DOHH2 (cell line): ENCODE measurements at regions not wholly inside any gene's neighbourhood (a gene's known extent, or its start where the extent isn't known, plus 50 kb on each side); places are given as distances from the start of the nearest gene placed in this dataset.

Experiments used
- H3F3A ChIP-seq: fragments of 200-600 bp; sonication (generic), shearing (Covaris generic); 2 replicates; pipeline ENCODE4 v1.6.0; 2016; ENCODE audit warnings: antibody characterized with exemption, mild to moderate bottlenecking; ENCODE audit not compliant: control insufficient read depth, insufficient read depth
- H3K27ac ChIP-seq: fragments of 200-600 bp; sonication (generic); 2 replicates; pipeline ENCODE4 v1.5.1; 2014; ENCODE audit warnings: low read depth, mild to moderate bottlenecking, low read length, moderate library complexity
- H3K27me3 ChIP-seq: fragments of 200-600 bp; sonication (generic); 2 replicates; pipeline ENCODE4 v1.6.1; 2014; ENCODE audit warnings: mild to moderate bottlenecking, low read length, mixed read lengths; ENCODE audit not compliant: control insufficient read depth
- H3K36me3 ChIP-seq: fragments of 200-600 bp; sonication (generic); 2 replicates; pipeline ENCODE4 v1.6.1; 2014; ENCODE audit warnings: mild to moderate bottlenecking, low read length, moderate library complexity, mixed read lengths; ENCODE audit not compliant: control insufficient read depth
- H3K4me1 ChIP-seq: fragments of 200-600 bp; sonication (generic); 2 replicates; pipeline ENCODE4 v1.6.1; 2014; ENCODE audit warnings: mild to moderate bottlenecking, low read length, mixed read lengths; ENCODE audit not compliant: control insufficient read depth
- H3K4me2 ChIP-seq: fragments of 200-600 bp; sonication (generic); 2 replicates; pipeline ENCODE4 v1.6.0; 2014; ENCODE audit warnings: mild to moderate bottlenecking, low read length, moderate library complexity
- H3K4me3 ChIP-seq: fragments of 200-600 bp; sonication (generic); 2 replicates; pipeline ENCODE4 v1.5.1; 2014; ENCODE audit warnings: mild to moderate bottlenecking, low read length, mixed read lengths
- H3K79me2 ChIP-seq: fragments of 200-600 bp; sonication (generic); 2 replicates; pipeline ENCODE4 v1.6.1; 2014; ENCODE audit warnings: mild to moderate bottlenecking, low read length, mixed read lengths; ENCODE audit not compliant: control insufficient read depth
- H3K9me2 ChIP-seq: fragments of 200-600 bp; sonication (generic); replicated peaks from 2 replicates; pipeline ENCODE4 v1.6.1; 2014; ENCODE audit warnings: mild to moderate bottlenecking, low read length, mixed read lengths; ENCODE audit not compliant: control insufficient read depth
- H3K9me3 ChIP-seq: fragments of 200-600 bp; sonication (generic); 2 replicates; pipeline ENCODE4 v1.6.1; 2014; ENCODE audit warnings: antibody characterized with exemption, low read length, mixed read lengths; ENCODE audit not compliant: control insufficient read depth, insufficient read depth
- H4K20me1 ChIP-seq: fragments of 200-600 bp; sonication (generic); 2 replicates; pipeline ENCODE4 v1.6.0; 2014; ENCODE audit warnings: low read depth, mild to moderate bottlenecking, antibody characterized with exemption, low read length, moderate library complexity; ENCODE audit not compliant: control insufficient read depth, insufficient read depth
- EZH2phosphoT487 ChIP-seq: fragments of 200-600 bp; sonication (generic); IDR thresholded peaks from 2 replicates; pipeline ENCODE4 v1.6.1; 2017; ENCODE audit warnings: borderline replicate concordance, mild to moderate bottlenecking, antibody characterized with exemption, low read length, moderate library complexity, mixed read lengths
- TF ChIP-seq, protein P1 (sequence below): fragments of 200-600 bp; sonication (generic); IDR thresholded peaks from one replicate; pipeline ENCODE4 v1.5.1; 2014; ENCODE audit warnings: antibody characterized with exemption, mild to moderate bottlenecking, low read depth, low read length; ENCODE audit not compliant: poor library complexity, severe bottlenecking

DNA sequence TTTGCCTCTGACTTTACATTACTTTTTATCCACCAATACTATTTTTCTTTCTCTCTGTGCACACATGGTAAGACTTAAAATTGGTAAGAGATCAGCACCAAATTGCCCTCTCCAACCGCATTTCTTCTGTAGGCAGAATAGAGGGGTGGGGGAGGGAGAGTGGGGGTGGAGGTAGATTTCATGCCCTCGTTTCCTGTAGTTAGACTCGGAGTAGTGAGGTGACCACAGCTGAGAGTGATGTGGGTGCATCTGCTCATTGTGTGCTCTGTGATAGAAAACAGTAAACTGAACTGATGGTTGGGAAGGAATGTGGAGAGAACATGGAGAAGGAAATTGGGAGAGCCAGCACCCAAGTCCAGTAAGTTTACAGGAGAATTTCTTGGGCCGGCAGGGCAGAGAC, 498.3 kb downstream of the IRX1 start:
- no peaks in the 10 kb centered on the region for H3K36me3 ChIP-seq
- H3K4me2 ChIP-seq: no peak overlapping the region
- TF ChIP-seq EZH2phosphoT487: no peak
- TF ChIP-seq, protein P1, sequence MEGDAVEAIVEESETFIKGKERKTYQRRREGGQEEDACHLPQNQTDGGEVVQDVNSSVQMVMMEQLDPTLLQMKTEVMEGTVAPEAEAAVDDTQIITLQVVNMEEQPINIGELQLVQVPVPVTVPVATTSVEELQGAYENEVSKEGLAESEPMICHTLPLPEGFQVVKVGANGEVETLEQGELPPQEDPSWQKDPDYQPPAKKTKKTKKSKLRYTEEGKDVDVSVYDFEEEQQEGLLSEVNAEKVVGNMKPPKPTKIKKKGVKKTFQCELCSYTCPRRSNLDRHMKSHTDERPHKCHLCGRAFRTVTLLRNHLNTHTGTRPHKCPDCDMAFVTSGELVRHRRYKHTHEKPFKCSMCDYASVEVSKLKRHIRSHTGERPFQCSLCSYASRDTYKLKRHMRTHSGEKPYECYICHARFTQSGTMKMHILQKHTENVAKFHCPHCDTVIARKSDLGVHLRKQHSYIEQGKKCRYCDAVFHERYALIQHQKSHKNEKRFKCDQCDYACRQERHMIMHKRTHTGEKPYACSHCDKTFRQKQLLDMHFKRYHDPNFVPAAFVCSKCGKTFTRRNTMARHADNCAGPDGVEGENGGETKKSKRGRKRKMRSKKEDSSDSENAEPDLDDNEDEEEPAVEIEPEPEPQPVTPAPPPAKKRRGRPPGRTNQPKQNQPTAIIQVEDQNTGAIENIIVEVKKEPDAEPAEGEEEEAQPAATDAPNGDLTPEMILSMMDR: no peak
- H3K79me2 ChIP-seq: no peaks in the 10 kb centered on the region
- H3F3A ChIP-seq: no peaks in the 10 kb centered on the region
- no peaks in the 10 kb centered on the region for H3K9me2 ChIP-seq
- H3K9me3 ChIP-seq: peaks cover 10% of the 10 kb centered on the region; the same call in 1 of the 2 replicates
- no peak overlapping the region for H3K27ac ChIP-seq
- no peak overlapping the region for H3K4me3 ChIP-seq
- no peaks in the 10 kb centered on the region for H4K20me1 ChIP-seq
- no peaks in the 10 kb centered on the region for H3K4me1 ChIP-seq
- H3K27me3 ChIP-seq: no peaks in the 10 kb centered on the region

GRCh38 chr5:4095918-4096630, 500.4 kb downstream of the IRX1 start:
- Histone ChIP-seq H3K27me3 (no peaks in the 10 kb centered on the region), H3K36me3 (no peaks in the 10 kb centered on the region), H3K9me2 (no peaks in the 10 kb centered on the region), H3K4me2 (no peak overlapping the region), H4K20me1 (no peaks in the 10 kb centered on the region), H3K4me3 (no peak overlapping the region), H3K9me3 (peaks cover 8% of the 10 kb centered on the region; the same call in 1 of the 2 replicates), H3K79me2 (no peaks in the 10 kb centered on the region), H3K4me1 (no peaks in the 10 kb centered on the region), H3K27ac (no peak overlapping the region), H3F3A (no peaks in the 10 kb centered on the region)
- TF ChIP-seq, protein P1: no peak
- no peak for TF ChIP-seq EZH2phosphoT487

DNA sequence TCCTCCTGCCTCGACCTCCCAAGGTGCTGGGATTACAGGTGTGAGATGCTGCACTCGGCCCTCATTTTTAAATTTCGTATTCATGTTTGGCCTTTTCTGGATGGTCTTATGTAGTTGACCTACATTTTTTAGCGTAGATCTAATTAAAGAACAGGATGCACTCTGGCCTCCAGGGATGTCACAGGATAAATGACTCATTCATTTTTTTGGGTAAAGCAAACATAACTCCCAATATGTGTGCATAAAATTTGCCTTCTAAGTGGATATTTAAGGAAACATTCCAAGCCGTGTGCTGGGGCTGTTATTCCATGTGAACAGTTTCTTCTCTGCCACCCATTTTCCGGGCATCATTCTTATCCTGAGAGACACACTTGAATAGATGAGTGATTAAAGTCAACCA, 501.6 kb downstream of the IRX1 start:
- Histone ChIP-seq H4K20me1 (no peaks in the 10 kb centered on the region), H3K9me2 (no peaks in the 10 kb centered on the region), H3K36me3 (no peaks in the 10 kb centered on the region), H3F3A (no peaks in the 10 kb centered on the region), H3K9me3 (peaks cover 6% of the 10 kb centered on the region; the same call in 1 of the 2 replicates), H3K4me3 (no peak overlapping the region), H3K4me2 (no peak overlapping the region), H3K79me2 (no peaks in the 10 kb centered on the region), H3K27me3 (no peaks in the 10 kb centered on the region), H3K27ac (no peak overlapping the region), H3K4me1 (no peaks in the 10 kb centered on the region)
- TF ChIP-seq, protein P1: no peak
- TF ChIP-seq EZH2phosphoT487: no peak
